ENCODE measurements at regions not wholly inside any gene's neighbourhood (a gene's known extent, or its start where the extent isn't known, plus 50 kb on each side); places are given as distances from the start of the nearest gene placed in this dataset.

DNA sequence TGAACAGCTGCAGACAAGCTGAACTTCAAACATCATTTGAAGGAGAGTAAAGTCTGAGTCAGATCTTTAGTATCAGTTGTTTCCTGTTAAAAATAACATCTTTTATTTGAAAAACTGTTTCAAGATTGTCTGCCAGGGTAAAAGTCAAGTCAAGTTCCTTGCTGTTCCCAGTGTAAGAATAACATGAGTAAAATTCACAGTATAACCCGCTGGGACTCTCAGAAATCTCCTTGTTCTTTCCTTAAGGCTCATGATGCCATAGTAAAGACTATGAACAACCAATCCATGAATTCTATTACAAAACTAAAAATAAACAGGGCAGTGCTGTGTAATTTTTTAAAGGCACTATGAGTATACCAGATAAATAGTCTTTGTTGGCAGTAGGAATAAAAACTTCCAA, 112.9 kb downstream of the IRS2 start:
- 61 to 63% methylated on average over 1 of the region's 1 CpG for whole genome bisulfite sequencing, 2 donors
- no peaks in the 10 kb centered on the region for H3K27me3 ChIP-seq
- no peaks in the 10 kb centered on the region for H3K36me3 ChIP-seq (ENCODE audit: low read depth, missing control alignments)
- no peaks in the 10 kb centered on the region for H3K4me1 ChIP-seq
- intact Hi-C loops (cut with DNase I; ENCODE audit: low total_unique reads), result no loop called here
- DNase-seq, result no peak
- no peak overlapping the region for H3K4me3 ChIP-seq
- H3K9me3 ChIP-seq, result no peaks in the 10 kb centered on the region
- TF ChIP-seq, protein P1, sequence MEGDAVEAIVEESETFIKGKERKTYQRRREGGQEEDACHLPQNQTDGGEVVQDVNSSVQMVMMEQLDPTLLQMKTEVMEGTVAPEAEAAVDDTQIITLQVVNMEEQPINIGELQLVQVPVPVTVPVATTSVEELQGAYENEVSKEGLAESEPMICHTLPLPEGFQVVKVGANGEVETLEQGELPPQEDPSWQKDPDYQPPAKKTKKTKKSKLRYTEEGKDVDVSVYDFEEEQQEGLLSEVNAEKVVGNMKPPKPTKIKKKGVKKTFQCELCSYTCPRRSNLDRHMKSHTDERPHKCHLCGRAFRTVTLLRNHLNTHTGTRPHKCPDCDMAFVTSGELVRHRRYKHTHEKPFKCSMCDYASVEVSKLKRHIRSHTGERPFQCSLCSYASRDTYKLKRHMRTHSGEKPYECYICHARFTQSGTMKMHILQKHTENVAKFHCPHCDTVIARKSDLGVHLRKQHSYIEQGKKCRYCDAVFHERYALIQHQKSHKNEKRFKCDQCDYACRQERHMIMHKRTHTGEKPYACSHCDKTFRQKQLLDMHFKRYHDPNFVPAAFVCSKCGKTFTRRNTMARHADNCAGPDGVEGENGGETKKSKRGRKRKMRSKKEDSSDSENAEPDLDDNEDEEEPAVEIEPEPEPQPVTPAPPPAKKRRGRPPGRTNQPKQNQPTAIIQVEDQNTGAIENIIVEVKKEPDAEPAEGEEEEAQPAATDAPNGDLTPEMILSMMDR (IDR thresholded peaks at IDR 0.05), result no peak
- TF ChIP-seq POLR2A (IDR thresholded peaks at IDR 0.05), result no peak
- no peak overlapping the region for H3K27ac ChIP-seq

DNA sequence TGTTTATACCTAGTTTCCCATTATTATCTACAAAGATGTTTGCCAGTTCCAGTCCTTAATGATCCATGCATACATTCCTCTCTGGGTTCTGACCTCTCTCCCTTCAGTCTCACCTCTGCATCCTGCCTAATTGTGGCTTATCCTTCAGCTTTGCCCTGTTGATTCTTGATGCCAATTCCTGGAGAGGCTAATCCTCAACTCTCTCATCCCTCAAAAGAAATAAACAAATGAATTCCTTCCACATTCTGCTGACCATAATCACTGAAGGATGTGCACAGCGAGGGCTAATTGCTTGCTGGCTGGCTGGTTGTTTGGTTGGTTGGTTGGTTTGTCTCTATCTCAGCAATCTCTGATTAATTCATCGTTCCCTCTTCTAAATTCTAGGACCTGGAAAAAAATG, 113.8 kb downstream of the IRS2 start:
- no peak for DNase-seq
- 89 to 91% methylated on average over 2 of the region's 2 CpGs for WGBS, 2 donors
- Histone ChIP-seq H3K27ac (no peak overlapping the region), H3K36me3 (ENCODE audit: low read depth, missing control alignments) (no peaks in the 10 kb centered on the region), H3K27me3 (no peaks in the 10 kb centered on the region), H3K9me3 (no peaks in the 10 kb centered on the region), H3K4me1 (no peaks in the 10 kb centered on the region), H3K4me3 (no peak overlapping the region)
- no peak for TF ChIP-seq POLR2A (IDR thresholded peaks at IDR 0.05)
- TF ChIP-seq, protein P1 (IDR thresholded peaks at IDR 0.05), result no peak
- intact Hi-C loops (cut with DNase I; ENCODE audit: low total_unique reads), result no loop called here

DNA sequence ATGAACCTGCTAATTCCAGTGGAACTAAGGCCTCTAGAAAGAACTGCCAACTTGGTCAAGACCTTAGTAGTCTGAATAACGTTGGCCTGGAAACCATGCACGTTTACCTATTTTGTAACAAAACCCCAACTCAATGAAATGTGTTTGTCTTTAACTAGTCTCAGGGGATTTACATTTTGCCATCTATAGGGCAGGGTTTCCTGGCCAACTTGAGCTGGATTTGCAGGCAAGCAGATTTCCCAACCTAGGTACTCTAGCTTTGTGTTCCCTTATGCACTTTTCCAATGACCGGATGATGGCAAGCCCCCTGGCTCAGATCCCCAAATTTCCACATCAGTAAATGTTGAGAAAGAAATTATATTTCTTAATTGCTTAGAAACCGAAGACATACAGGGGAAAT, 114.5 kb downstream of the IRS2 start:
- Histone ChIP-seq H3K27me3 (no peaks in the 10 kb centered on the region), H3K4me3 (no peak overlapping the region), H3K36me3 (ENCODE audit: low read depth, missing control alignments) (no peaks in the 10 kb centered on the region), H3K9me3 (no peaks in the 10 kb centered on the region), H3K4me1 (no peaks in the 10 kb centered on the region), H3K27ac (no peak overlapping the region)
- WGBS, 2 donors, result 92% methylated on average over 4 of the region's 4 CpGs
- intact Hi-C loops (cut with DNase I; ENCODE audit: low total_unique reads), result no loop called here
- TF ChIP-seq, protein P1 (IDR thresholded peaks at IDR 0.05), result no peak
- no peak for TF ChIP-seq POLR2A (IDR thresholded peaks at IDR 0.05)
- DNase-seq, result no peak

DNA sequence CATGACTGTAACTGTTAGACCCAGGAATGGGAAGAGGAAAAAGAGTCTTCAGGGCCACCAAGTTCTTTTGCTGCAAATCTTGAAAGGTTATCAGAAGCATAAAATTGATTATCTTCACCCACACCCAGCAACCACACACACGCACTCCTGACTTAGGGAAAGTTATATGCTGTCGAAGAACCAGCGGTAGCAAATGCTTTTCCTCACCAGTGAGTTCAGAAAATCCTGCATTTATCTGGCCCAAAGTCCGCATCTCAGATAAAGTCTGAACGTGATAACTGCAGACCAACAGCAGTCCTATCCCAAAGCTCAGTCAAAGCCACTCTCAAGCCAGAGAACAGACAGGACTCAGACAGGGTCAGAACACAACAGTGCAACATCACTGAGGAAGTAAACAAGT, 115.6 kb downstream of the IRS2 start:
- Histone ChIP-seq H3K27me3 (no peaks in the 10 kb centered on the region), H3K4me3 (no peak overlapping the region), H3K9me3 (no peaks in the 10 kb centered on the region), H3K27ac (no peak overlapping the region), H3K4me1 (no peaks in the 10 kb centered on the region), H3K36me3 (ENCODE audit: low read depth, missing control alignments) (no peaks in the 10 kb centered on the region)
- intact Hi-C loops (cut with DNase I; ENCODE audit: low total_unique reads), result no loop called here
- DNase-seq, result no peak
- WGBS, 2 donors, result 91 to 99% methylated on average over 5 of the region's 5 CpGs
- TF ChIP-seq, protein P1 (IDR thresholded peaks at IDR 0.05), result no peak

DNA sequence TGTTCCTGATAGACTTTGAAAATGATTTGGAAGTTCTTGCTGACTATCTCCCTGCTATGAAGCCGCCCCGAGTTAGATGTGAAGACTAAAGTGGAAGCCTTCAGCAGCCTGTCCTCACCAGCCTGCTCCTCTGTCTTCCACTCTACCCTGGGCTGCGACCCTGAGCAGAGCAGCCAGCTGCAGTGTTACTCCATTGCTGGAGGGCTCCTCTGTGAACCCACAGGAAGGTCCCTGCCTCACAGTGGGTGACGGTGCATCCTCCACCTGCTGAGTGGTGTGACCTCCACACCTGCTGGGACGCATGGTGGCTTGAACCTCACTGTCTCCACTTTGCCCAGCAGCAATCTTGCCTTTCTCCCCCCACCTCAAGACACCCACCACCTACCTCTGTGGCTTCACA, 116.4 kb downstream of the IRS2 start:
- DNase-seq, result no peak
- Histone ChIP-seq H3K27me3 (no peaks in the 10 kb centered on the region), H3K27ac (no peak overlapping the region), H3K36me3 (ENCODE audit: low read depth, missing control alignments) (no peaks in the 10 kb centered on the region), H3K4me3 (no peak overlapping the region), H3K9me3 (no peaks in the 10 kb centered on the region), H3K4me1 (no peaks in the 10 kb centered on the region)
- WGBS, 2 donors, result 88% methylated on average over 5 of the region's 5 CpGs
- intact Hi-C loops (cut with DNase I; ENCODE audit: low total_unique reads), result no loop called here
- TF ChIP-seq POLR2A (IDR thresholded peaks at IDR 0.05), result no peak
- TF ChIP-seq, protein P1 (IDR thresholded peaks at IDR 0.05), result no peak
